ENCODE measurements at regions not wholly inside any gene's neighbourhood (a gene's known extent, or its start where the extent isn't known, plus 50 kb on each side); places are given as distances from the start of the nearest gene placed in this dataset.

DNA sequence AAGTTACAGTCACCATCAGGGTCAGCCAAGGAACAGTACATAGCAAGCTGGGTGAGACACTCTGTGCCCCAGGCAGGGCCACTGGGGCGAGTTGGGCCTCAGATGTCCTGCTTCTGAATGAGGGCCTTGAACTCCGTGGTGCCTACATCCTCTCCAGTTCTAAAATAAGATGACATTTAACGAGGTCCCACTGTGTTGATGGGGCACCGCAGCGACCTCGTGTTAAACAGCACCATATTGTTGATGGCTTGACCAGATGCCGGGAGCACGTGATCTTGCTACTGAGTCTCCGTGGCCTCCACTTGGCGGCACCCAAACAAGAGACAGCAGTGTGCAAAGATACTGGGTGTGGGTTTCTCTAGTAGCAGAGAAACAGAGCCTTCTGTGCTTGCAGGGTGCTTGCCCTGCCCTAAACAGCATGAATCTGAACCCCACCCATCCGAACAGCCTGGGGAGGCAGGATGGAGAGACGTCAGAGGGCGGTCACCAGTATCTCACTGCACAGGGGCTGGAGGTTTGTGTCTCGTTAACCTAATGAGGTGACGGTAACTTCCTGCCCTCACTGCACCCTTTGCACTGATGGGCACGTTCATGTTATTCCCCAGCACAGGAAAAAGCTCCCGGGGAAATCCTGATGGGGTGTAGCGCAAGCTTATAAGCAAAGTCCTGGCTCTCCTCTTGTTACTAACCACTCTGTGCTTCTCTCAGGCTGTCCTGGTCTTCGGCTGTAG is 324.4 kb downstream of the AJAP1 start:
- Histone ChIP-seq H3K4me3 (no peak overlapping the region), H3K4me1 (replicated peaks) (no peaks in the 10 kb centered on the region), H3K27ac (no peak overlapping the region), H3K9me3 (replicated peaks) (0 out of 2 replicates have a peak, but pooled peaks cover 10% of the 10 kb centered on the region), H3K36me3 (no peaks in the 10 kb centered on the region), H3K27me3 (replicated peaks) (no peaks in the 10 kb centered on the region)
- no peak for DNase-seq (ENCODE audit: low read depth in 1 of 2, low spot score in 2 of 2)

DNA sequence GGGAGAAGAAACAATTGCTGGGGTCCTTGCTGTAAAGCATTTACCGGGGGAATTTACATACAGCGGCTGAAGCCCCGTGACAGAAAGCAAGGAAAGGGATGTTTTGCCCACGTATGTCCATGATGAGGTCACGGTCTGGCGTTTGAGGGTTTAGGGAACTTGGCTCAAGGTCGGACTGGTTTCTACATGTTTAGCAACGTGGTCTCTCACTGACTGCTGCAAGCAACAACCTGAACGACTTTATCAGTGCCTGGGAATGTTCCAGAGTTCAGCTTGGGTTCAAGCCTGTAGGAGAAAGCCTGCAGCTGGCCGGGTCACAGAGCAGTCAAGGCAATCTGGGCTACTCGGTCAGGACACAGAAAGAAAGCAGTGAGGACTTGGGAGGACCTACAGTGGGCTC is 323.3 kb downstream of the AJAP1 start:
- DNase-seq (ENCODE audit: low read depth in 1 of 2, low spot score in 2 of 2): no peak
- H3K36me3 ChIP-seq: no peaks in the 10 kb centered on the region
- H3K4me1 ChIP-seq (replicated peaks): no peaks in the 10 kb centered on the region
- 0 out of 2 replicates have a peak, but pooled peaks cover 15% of the 10 kb centered on the region for H3K9me3 ChIP-seq (replicated peaks)
- no peaks in the 10 kb centered on the region for H3K27me3 ChIP-seq (replicated peaks)
- H3K4me3 ChIP-seq: no peak overlapping the region
- H3K27ac ChIP-seq: no peak overlapping the region

DNA sequence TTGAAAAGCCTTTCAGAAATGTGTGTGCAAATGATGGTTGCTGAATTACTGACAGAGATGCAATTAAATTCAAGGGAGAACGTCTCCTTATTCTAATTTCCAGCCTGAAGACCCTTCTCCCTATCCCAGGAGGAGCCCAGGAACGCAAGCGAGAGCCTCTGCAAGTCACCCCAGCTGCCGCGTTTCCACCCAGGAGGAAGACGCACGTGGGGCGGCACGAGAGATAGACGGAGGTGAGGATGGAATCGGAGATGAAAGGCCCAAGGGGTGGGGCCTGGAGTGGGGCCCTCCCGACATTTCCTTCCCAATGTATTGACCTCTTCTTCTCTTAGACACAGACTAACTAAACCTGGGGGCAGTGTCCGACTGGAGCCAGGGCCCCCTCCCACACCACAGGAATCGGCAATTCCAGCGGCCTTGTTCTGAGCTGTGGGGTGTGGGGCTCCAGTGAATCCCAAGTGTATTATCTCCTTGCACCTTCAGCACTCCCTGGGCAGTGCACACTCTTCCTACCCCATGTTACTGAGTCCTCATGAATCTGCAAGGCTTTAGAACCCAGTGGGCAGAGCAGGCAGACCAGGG is 322.5 kb downstream of the AJAP1 start:
- peak in 1 of 2 experiments; percentile 31 for DNase-seq (ENCODE audit: low read depth in 1 of 2, low spot score in 2 of 2)
- H3K36me3 ChIP-seq: no peaks in the 10 kb centered on the region
- H3K27me3 ChIP-seq (replicated peaks): no peaks in the 10 kb centered on the region
- H3K9me3 ChIP-seq (replicated peaks): 0 out of 2 replicates have a peak, but pooled peaks cover 15% of the 10 kb centered on the region
- no peak overlapping the region for H3K4me3 ChIP-seq
- no peak overlapping the region for H3K27ac ChIP-seq
- no peaks in the 10 kb centered on the region for H3K4me1 ChIP-seq (replicated peaks)

DNA sequence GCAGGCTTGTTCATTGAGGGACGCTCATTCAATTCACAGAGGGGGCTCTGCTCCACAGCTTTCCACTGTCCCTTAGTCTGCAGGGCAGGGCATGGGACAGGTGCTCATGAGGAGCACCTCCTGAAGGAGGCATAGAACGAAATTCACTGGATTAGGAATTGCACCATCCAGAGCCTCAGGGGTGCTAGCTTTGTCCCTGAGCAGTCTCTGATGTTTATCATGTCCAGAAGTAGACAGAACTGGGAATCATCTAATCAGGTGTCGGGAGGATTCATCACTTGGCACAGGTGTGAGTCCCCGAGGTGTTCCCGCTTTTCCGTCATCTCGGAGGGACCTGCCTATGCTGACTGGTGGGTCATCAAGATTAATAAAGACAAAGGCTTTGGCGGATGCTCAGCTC is 321.4 kb downstream of the AJAP1 start:
- DNase-seq (ENCODE audit: low read depth in 1 of 2, low spot score in 2 of 2): peak in 1 of 2 experiments; percentile 11
- Histone ChIP-seq H3K4me1 (replicated peaks) (no peaks in the 10 kb centered on the region), H3K9me3 (replicated peaks) (0 out of 2 replicates have a peak, but pooled peaks cover 14% of the 10 kb centered on the region), H3K27ac (no peak overlapping the region), H3K36me3 (no peaks in the 10 kb centered on the region), H3K4me3 (no peak overlapping the region), H3K27me3 (replicated peaks) (no peaks in the 10 kb centered on the region)

DNA sequence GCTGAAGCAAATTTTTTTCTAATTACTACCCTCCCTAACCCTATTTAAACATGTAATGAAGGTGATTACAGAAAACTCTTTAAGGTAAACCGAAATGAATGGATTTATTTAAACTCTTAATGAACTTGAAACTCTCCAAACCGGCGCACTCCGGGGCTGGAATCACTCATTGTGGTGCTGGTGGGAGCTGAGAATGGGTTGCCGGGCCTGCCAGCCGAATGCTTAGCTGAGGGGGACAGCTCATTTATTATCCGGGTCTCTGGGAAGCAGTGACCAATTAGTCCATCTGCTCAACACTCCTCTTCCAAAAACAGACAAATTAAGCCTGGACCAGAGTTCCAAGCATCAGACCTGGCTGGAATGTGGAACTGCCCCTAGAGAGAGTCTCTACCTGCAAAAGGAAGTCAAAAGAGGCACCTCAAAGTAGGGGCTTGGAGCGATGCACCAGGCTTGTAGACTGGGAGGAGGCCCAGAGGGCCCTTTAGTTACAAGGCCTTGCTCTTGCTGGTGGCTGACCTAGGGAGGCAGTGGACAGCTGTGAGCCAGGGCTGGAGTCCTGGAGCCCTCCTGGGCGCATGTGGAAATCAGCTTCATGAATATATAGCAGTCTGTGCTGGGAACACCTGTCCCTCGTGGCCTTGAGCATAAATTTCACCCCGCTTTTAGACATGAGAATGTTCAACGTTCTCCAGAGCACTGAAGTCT is 320.7 kb downstream of the AJAP1 start:
- Histone ChIP-seq H3K9me3 (replicated peaks) (0 out of 2 replicates have a peak, but pooled peaks cover 14% of the 10 kb centered on the region), H3K4me1 (replicated peaks) (no peaks in the 10 kb centered on the region), H3K27ac (no peak overlapping the region), H3K36me3 (no peaks in the 10 kb centered on the region), H3K4me3 (no peak overlapping the region), H3K27me3 (replicated peaks) (no peaks in the 10 kb centered on the region)
- peak in 1 of 2 experiments; percentile 22 for DNase-seq (ENCODE audit: low read depth in 1 of 2, low spot score in 2 of 2)

DNA sequence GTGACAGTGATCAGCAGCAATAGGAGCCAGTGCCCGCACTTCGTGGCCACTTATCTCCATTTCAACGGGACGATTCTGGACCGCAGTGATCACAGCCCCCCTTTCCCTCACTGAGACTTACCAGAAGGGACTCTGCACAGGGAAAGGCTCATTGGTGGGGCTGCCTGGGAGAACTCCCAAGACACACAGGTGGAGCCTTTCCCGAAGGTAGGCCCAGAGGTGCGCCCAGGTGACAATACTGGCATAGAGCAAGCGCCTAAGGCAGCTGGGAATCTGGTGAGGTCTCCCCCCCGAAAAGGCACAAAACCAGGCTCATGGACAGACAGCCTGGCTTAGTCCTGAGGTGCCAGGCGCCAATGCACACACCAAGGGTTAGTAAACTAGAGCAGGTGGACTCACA is 318.9 kb downstream of the AJAP1 start:
- Histone ChIP-seq H3K4me1 (replicated peaks) (no peaks in the 10 kb centered on the region), H3K27ac (no peak overlapping the region), H3K4me3 (no peak overlapping the region), H3K27me3 (replicated peaks) (no peaks in the 10 kb centered on the region), H3K9me3 (replicated peaks) (peaks cover 19% of the 10 kb centered on the region; the same call in 1 of the 2 replicates), H3K36me3 (no peaks in the 10 kb centered on the region)
- DNase-seq (ENCODE audit: low read depth in 1 of 2, low spot score in 2 of 2): peak in 1 of 2 experiments; percentile 12

DNA sequence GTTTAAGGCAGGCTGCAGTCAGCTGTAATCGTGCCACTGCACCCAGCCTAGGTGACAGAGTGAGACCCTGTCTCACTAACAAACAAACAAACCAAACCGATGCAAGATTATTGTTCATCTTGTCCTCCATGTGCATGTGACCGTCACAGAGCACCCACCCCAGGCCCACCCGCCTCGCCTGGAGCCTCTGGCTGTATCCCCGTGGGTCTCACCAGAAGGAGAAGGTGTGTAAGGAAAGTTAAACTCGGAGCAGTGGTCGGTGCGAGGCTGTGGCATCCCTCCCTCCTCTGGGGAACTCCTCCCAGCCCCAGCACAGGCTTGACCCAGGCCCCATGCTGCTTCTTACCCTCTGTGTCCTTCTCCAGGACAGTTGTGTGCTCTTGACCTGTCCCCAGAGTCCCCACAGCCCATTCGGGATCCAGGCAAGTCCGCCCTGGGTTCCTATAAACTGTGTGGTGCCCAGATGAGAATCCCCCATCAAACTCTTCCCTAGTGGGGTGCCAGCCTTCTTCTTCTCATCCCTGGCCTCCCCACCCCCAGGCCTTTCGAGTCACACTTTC is 318.4 kb downstream of the AJAP1 start:
- H3K4me3 ChIP-seq: no peak overlapping the region
- H3K27me3 ChIP-seq (replicated peaks): no peaks in the 10 kb centered on the region
- no peak overlapping the region for H3K27ac ChIP-seq
- H3K36me3 ChIP-seq: no peaks in the 10 kb centered on the region
- DNase-seq (ENCODE audit: low read depth in 1 of 2, low spot score in 2 of 2): peak in 1 of 2 experiments; percentile 24
- H3K9me3 ChIP-seq (replicated peaks): peaks cover 19% of the 10 kb centered on the region; the same call in 1 of the 2 replicates
- no peaks in the 10 kb centered on the region for H3K4me1 ChIP-seq (replicated peaks)

DNA sequence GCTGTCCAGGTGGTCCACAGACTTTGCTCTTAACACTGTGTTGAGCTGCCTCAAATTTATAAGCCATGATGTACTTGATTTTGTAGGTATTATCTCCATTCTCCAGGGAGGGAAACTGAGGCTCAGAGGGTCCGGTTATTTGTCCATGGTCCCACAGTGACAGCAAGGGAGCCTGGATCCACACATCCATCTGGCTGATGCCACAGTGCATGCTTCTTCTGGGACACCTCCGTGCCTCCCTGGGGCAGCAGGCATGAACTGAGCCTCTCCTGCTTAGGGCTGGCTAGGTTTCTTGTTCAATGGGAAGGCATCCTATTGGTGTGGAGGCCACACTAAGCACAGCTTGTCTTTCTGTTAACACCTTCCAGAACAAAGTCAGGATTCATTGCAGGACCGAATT is 317.3 kb downstream of the AJAP1 start:
- peaks cover 15% of the 10 kb centered on the region; the same call in 1 of the 2 replicates for H3K9me3 ChIP-seq (replicated peaks)
- no peaks in the 10 kb centered on the region for H3K36me3 ChIP-seq
- peak in 1 of 2 experiments; percentile 11 for DNase-seq (ENCODE audit: low read depth in 1 of 2, low spot score in 2 of 2)
- H3K27ac ChIP-seq: no peak overlapping the region
- no peak overlapping the region for H3K4me3 ChIP-seq
- H3K4me1 ChIP-seq (replicated peaks): no peaks in the 10 kb centered on the region
- no peaks in the 10 kb centered on the region for H3K27me3 ChIP-seq (replicated peaks)

DNA sequence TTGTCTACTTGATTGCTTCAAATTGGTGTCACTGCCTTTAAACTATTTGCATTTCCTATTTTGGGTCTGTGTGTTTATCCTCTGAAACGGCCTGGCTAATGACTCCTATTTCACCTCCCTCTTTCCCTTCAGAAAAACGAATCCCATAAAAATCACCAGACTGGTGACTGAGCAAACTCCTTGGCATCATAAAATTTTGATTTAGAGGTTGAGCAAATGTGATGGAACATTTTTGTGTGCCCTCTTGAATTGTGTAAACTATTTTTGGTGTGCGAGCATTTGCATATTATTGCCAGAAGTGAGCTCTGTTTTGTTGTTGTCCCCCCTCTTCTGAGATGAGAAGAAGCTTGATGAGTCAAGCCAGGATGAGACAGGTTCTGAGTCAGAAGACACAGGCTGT is 316.1 kb downstream of the AJAP1 start:
- no peaks in the 10 kb centered on the region for H3K27me3 ChIP-seq (replicated peaks)
- no peak overlapping the region for H3K27ac ChIP-seq
- H3K36me3 ChIP-seq: no peaks in the 10 kb centered on the region
- no peak for DNase-seq (ENCODE audit: low read depth in 1 of 2, low spot score in 2 of 2)
- no peaks in the 10 kb centered on the region for H3K4me1 ChIP-seq (replicated peaks)
- no peak overlapping the region for H3K4me3 ChIP-seq
- H3K9me3 ChIP-seq (replicated peaks): peaks cover 11% of the 10 kb centered on the region; the same call in 1 of the 2 replicates

DNA sequence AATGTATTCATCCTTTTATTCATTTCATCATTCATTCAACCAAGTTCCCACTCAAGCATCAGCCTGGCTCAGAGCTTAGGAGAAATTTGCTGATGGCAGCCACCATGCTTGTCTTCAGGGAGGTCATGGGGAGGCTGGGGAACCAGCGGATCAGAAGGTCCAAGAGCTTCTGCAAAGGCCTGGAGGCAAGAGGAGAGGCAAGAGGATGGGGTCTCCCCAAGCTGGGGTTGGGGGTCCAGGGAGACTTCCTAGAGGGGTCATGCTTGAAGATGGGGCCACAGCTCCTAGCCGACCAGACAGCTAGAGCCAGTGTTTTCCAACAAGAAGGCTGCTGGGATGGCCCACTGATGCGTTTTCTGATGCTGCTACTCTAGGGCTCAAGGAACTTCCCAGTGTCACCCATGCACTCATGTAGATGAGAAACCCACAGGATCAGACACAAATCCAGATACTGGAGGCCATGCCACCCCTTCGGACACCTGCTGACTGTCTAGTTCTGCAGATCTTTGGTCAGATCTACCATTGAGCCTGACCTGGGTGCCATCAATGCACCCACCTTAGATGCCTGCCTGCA is 315.2 kb downstream of the AJAP1 start:
- H3K9me3 ChIP-seq (replicated peaks): peaks cover 11% of the 10 kb centered on the region; the same call in 1 of the 2 replicates
- no peaks in the 10 kb centered on the region for H3K36me3 ChIP-seq
- no peaks in the 10 kb centered on the region for H3K4me1 ChIP-seq (replicated peaks)
- H3K27me3 ChIP-seq (replicated peaks): no peaks in the 10 kb centered on the region
- DNase-seq (ENCODE audit: low read depth in 1 of 2, low spot score in 2 of 2): peak in 1 of 2 experiments; percentile 30
- H3K4me3 ChIP-seq: no peak overlapping the region
- H3K27ac ChIP-seq: no peak overlapping the region

DNA sequence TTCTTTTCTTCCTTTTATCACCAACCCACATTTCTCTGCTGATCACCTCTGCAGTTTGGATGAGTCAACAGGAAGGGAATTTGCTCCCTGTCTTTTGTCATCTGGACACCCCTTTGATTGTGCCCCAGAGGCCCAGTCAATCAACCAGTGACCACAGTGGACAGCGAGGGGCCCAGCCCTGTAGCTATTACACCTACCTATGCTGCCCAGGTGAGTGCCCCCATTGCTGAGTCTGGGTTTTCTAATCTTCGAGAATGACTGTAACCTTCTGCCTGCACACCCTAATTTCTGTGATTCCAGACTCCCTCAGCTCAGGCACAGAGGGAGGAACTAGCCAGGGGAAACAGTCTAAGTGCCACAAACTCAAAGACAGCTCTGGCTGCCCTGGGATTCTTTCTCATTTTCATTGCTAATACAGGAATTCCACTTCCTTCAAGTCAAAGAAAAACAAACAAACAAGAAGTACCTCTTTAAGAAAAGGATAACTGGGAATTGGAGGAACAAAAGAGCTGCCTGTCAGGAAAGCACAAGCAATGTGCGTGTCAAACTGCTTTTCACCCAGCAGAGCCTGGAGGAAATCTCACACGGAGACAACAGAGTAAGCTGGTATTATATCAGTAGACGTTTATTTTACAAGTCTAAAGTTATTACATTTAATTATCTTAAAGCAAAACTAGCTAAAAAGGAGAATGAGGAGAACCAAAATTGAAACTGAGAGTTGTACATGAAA is 311.1 kb downstream of the AJAP1 start:
- no peak for DNase-seq (ENCODE audit: low read depth in 1 of 2, low spot score in 2 of 2)
- H3K36me3 ChIP-seq: no peaks in the 10 kb centered on the region
- H3K4me3 ChIP-seq: no peak overlapping the region
- H3K27ac ChIP-seq: no peak overlapping the region
- no peaks in the 10 kb centered on the region for H3K4me1 ChIP-seq (replicated peaks)
- no peaks in the 10 kb centered on the region for H3K27me3 ChIP-seq (replicated peaks)
- H3K9me3 ChIP-seq (replicated peaks): peaks cover 4% of the 10 kb centered on the region

DNA sequence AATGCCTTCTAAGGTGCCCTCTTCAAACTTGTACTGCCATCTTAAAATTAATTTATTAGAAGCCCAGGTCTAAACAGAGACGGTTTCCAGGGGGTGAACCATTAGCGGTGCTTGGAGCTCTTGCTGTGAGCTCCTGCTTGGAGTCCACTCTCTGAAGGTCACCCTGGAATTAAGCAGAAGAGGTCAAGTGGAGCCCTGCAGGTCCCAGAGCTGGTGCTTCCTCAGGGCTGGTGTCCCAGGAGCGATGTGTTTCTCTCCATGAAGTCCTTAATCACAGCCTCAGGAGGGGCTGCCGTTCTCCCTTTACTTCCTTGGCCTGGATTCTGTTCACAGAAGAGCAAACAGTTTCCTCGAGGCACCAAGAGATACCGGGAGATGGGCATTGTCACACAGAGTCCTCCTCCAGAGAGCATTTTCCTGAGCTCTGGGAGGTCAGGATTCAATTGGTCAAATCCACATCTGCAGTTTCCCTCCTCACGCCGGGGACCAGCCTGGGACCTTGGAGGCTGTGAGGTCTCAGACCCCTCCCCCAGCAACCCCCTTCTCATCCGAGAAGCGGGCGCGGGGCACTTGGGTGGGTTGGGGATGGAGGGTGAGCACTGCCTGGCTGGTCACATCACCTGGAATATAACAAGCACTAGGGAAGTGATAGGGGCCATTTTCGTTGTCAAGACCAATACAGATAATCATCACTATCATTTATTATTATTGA is 310.4 kb downstream of the AJAP1 start:
- Histone ChIP-seq H3K27me3 (replicated peaks) (no peaks in the 10 kb centered on the region), H3K4me1 (replicated peaks) (no peaks in the 10 kb centered on the region), H3K9me3 (replicated peaks) (peaks cover 7% of the 10 kb centered on the region), H3K36me3 (no peaks in the 10 kb centered on the region), H3K27ac (no peak overlapping the region), H3K4me3 (no peak overlapping the region)
- DNase-seq (ENCODE audit: low read depth in 1 of 2, low spot score in 2 of 2): no peak
